HG03565 (cell line): ENCODE measurements at regions not wholly inside any gene's neighbourhood (a gene's known extent, or its start where the extent isn't known, plus 50 kb on each side); places are given as distances from the start of the nearest gene placed in this dataset.
"Not testable (repeated sequence)": the region's sequence is repeated elsewhere in the genome, so short reads cannot be mapped to it uniquely, and the experiment has no call there.

Experiments used
- ATAC-seq: cut with Tn5 transposase; IDR thresholded peaks from one replicate; pipeline ENCODE4 v1.9.1; 2021; ENCODE audit warnings: mild to moderate bottlenecking, moderate library complexity; ENCODE audit not compliant: unreplicated experiment

DNA sequence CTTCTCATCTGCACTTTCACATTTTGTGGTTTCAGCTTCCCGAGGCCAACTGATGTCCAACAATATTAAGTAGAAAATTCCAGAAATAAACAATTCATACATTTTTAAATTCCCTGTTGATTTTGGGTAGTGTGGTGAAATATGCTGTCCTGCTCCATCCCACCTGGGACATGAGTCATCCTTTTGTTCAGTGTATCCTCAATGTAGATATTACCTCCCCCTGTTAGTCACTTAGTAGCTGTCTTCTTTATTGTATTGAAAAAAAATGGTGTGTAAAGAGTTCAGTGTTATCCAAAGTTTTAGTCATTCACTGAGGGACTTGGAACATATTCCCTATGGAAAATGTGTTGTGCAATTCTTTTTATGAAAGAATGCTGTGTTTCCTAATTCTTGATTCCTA, 348.1 kb downstream of the SOCS6 start:
- no peak for ATAC-seq

DNA sequence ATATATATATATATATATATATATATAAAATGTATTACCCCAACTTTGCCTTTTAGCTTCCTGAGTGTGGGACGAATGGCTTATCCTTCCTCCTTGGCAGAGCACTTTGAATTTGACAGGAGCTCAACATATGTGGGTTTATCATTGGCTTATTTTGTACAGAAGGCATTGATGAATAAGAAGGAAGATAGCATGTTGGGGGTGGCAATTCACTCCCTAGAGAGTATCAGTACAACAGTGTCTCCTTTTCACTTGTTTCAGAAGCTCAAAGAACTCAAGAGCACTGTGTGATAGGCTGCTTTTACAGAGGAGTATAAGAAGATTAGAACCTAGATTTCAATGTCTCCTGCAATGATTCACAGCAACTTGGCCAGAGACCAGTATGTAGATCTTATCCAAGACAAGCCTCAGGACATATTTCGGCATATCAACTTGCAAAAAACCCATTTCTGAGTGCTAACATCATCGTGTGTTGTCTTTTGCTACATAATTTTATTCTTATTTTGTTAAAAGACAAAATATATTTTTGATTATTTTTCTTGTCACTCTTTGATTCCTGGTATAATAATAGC, 345.8 kb downstream of the SOCS6 start:
- ATAC-seq: no peak

DNA sequence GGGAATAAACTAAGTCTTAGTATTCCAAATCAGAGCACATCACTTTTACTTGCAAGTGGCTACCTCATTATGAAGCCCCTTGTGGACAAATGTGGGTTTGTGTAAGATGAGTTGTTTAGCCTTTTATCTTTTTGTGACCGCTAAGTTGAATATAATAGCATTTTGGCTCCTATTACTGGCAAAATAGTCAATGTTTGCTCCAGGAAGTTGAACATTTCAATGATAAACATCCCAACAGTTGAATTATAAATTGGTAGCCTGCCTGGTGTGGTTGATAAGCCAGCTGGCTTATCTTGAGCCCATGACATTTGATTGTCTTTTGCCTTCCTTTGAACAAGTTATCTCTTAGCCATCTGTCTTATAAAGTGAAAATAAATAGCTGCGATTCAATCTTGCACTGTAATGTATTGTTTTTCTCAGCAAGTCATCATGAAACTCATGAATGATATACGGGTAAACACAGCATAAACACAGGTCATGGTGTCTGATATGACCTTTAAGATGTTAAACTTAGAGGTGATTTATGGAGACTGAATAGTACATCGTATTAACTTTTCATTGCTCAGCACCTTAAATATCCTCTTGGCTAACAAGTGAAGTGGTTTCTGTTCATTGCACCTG, 338.4 kb downstream of the SOCS6 start:
- ATAC-seq: no peak

DNA sequence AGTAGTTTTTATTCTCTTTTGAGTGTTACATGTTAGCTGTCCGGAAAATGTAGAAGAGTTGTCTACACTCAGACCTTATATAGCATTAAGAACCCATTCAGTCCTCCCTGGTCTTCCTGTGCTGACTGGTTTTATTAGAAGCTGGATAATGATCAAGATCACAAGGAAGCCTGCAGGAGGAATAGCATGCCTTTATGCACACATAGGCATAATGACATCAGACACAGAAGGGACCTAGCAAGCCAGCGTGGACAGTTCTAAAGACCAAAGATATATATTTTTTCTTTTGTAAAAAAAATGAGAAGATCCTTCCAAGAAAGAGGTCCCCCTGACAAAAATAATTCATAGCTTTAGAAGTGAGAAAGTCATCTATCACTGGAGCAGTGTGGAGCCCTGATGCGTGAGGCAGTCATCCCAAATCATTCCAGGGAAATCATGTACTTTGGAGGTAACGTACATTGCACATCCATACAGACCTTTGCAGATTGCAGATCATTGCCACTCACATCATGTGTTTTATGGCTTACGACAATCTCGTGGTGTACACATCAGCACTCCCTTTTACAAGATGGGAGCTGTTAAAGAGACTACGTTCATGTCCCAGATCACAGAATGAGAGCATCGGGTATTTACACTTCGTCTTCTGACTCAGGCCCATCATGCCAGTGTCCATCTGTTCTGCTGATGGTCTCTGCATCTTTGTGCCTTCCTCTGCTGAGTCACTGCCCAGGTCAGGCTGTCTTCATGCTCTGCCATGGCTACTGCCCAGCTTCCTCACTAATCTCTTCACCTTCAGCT, 334.0 kb downstream of the SOCS6 start:
- ATAC-seq: no peak

DNA sequence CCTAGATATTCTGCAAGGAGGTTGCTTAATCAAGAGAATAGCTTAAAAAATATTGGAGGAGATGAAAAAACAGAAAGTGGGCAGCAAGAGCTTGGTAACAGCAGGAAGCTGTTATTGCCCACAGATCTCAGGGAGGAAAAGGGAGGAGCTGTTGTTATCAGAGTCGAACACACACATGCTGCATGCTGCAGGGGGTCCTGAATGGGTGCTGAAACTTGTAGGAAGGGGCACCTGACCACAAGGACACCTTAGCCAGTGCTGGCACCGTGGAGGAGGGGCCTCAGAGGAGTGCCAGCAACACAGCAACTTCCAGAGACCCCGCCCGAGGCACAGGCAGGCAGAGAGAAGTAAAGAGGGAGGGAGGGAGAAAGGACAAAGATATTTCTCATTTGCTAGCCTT, 332.9 kb downstream of the SOCS6 start:
- no peak for ATAC-seq

DNA sequence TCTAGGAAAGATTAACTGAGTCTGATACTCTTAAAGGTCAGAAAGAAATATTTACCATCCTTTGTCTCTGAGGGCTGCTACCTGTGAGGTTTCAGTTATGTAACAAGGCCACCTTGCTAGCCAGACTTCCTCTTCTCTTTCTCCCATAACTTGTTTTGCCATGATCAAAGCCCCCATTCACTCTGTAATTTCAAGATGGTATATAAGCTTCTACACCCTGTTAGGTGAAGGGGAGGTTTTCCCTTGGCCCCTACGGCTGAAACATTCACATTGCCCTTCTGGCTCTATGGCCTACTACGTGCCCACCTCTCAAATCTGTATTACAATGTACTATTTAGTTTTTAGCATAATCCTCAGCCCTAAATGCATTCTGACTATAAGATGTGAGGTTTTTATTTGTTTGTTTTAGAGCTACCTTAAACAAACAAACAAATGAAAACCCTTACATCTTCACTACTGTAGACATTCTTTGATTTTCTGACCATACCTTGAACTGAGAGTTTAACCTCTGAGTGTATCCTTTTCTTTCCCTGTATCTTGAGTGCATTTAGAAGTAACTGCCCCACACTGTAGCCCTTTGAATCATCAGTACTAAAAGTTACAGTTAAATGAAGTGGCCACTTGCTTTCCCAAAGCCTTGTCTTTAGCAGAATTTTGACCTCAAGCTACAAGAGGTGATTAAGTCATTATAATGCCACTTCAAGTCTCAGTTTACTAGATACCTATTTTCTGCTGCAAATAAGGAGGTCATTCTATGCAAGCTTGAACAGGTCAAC, 332.2 kb downstream of the SOCS6 start:
- ATAC-seq: no peak

DNA sequence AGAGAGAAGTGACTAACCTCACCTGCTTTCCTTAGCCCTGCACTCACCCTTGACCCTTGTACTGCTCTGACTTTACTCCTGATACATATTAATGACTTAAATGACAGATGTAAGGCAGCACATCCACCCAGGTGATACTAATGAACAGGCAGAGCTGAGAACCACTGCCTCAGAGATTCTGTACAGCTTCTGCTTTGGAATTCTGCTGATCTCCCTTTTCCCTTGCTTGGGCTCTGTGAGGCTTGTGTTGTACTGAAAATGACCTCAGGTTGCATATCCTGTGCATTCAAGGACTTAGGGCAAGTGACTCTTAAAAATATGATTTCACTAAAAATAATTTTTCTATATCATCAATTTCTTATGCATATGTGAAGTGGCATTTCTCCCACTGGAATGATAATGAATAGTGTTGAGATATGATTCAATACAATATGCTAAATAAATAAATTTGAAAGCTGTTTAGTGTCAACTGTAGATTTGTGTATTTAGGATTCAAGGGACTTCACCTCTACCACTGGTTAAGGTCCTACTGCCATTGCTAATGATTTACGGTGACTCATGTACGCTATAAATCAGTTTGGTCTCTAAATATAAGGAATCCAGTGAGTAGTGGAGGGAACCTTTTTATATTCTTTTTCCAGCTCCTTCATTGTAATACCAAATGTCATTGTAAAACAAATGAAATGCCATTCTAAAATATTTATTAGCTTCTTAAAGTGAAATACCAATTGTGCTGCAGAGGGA, 328.3 kb downstream of the SOCS6 start:
- ATAC-seq: no peak

DNA sequence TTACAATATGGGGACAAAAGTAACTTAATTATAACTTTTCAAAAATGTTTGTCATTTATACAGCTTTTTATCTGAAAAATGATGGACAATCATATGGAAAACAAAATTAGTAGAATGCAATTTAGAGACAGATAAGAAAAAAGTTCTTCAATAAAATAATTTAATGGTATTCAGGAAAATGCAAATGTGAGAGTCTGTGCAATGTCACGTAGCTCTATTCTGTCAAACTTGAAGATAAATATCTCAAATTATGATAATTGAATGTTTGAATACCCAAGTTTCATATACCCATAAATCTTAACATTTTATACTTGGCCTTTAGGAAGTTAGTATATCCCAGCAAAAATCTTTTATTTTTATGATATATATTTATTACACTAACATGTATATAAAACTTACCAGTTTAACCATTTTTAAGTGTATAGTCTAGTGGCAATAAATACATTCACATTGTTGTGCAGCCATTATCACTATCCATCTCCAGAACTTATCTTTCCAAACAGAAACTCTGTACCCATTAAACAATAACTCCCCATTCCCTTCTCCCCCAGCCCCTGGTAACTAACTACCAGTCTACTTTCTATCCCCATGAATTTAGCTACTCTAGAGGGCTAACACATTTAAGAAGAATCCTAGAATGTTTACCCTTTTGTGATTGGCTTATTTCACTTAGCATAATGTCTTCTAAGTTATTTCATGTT, 311.5 kb downstream of the SOCS6 start:
- no peak for ATAC-seq

DNA sequence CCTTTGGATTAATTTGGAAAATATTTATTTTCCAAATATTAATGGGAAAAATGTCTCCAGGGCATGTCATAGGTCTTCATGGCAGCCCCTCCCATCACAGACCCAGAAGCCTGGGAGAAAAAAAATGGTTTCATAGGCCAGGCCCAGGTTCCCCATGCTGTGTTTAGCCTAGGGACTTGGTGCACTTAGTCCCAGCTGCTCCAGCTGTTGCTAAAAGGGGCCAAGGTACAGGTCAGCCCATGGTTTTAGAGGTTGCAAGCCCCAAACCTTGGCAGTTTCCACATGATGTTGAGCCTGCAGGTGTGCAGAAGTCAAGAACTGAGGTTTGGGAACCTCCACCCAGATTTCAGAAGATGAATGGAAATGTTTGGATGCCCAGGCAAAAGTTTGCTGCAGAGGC, 309.6 kb downstream of the SOCS6 start:
- ATAC-seq: no peak

DNA sequence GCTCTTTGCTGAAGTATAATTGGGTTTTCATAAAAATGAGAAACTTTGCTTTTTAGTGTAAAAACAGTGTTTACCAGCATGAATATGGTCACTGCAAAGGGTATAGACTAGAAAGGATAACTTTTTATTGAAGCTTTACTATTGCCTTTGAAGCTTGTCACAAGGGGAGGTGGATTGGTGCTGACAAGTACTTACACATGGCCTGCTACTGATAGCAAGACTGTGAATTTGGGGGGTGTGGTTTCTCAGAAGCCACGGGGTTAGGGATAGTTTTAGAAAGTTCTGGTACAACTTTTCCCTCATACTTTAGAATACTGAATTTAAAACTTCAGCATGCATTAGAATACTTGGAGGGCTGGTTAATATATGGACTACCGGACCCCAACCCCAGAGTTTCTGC, 294.1 kb downstream of the SOCS6 start:
- no peak for ATAC-seq

DNA sequence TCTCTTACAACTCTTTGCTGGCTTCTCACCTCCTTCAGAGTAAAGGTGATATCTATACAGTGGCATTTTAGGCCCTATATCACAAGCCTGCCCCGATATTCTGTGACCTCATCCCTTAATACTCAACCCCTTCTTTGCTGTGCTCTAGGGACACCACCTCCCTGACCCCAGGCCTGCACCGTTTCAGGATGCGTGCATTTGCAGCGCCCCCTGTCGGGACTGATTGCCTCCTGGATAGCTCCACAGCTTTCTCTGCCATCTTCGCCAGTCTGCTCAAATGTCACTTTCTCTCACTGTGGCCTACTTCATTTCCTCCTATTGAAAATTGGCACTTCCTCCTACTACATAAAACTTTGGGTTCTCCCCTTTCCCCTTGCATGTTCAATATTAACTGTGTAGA, 289.6 kb downstream of the SOCS6 start:
- ATAC-seq: no peak

DNA sequence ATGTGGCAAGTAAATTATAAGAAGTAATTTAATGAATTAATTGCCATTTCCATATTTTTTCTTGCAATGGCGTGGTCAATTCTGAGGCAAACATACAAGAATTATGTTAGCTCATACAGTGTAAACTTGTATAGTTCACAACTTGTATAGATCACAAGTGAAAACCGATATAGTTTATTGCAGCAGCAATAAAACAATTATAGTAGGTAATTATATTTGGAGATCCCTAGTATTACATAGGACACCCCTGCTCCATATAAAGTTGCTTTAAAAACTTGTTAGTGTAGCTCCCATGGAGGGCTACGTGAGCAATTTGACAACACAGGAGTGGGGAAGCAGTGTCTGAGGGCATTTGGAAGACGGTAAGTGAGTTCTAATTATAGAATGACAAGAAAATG, 288.2 kb downstream of the SOCS6 start:
- ATAC-seq: no peak

DNA sequence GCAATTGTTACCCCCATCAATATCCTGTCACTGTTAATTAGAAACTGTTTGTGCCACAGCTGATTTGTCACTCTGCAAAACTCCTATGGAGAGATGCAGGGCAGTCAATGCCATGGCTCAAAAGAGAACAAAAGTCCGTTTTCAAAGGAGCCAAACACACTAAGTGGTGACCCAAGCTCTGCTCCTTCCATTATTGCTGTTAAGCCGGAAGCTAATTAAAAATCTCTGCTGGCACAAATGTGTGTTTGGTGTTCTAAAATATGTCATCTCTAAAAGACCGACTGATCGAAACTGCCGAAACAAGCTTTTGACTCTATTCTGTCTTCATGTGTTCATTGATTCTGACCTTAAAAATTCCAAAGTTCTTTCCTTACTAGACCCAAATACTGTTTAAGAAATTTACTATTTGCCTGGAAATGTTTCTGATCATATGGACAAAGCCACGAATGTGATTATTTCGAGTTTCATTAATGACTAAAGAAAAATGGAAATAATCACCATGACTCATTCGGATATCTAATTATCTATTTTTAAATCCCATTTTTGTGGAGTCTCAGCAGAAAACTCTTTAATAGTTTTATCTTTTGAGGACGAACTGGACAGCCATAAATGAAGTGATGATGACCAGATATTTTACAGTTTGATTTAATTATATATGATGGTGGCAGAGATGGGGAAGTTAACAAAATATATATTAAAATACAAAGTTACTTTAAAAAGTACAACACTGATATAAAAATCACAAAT, 287.6 kb downstream of the SOCS6 start:
- no peak for ATAC-seq

DNA sequence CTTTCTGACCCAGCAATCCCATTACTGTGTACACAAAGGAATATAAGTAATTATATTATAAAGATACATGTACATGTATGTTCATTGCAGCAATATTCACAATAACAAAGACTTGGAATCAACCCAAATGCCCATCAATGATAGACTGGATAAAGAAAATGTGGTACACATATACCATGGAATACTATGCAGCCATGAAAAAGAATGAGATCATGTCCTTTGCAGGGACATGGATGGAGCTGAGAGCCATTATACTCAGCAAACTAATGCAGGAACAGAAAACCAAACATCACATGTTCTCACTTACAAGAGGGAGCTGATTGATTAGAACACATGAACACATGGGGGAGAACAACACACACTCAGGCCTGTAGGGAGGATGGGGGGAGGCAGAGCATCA, 286.1 kb downstream of the SOCS6 start:
- not testable (repeated sequence) for ATAC-seq

DNA sequence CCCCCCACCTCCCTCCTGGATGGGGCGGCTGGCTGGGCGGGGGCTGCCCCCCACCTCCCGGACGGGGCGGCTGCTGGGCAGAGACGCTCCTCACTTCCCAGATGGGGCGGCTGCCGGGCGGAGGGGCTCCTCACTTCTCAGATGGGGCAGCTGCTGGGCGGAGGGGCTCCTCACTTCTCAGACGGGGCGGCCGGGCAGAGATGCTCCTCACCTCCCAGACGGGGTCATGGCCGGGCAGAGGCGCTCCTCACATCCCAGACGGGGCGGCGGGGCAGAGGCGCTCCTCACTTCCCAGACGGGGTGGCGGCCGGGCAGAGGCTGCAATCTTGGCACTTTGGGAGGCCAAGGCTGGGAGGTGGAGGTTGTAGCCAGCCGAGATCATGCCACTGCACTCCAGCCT, 280.8 kb downstream of the SOCS6 start:
- ATAC-seq: not testable (repeated sequence)

DNA sequence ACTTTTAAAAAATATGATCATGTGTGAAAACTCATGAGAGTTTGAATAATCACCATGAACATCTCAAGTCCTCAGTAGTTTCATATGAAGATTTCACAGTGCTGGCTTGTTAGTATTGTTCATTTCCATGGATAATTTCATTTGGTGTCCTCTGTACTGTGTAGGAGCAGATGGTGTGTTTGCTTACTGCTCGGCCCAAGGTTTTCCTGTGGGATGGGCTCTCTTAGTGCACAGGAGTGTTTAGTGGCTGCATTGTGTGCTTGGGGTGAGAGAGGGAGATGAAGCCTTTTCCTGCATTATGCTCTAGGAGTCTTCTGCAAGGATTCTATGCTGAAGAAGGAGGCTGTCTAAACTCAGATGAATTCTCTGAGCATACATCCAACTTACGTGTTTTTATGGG, 270.6 kb downstream of the SOCS6 start:
- ATAC-seq: no peak

DNA sequence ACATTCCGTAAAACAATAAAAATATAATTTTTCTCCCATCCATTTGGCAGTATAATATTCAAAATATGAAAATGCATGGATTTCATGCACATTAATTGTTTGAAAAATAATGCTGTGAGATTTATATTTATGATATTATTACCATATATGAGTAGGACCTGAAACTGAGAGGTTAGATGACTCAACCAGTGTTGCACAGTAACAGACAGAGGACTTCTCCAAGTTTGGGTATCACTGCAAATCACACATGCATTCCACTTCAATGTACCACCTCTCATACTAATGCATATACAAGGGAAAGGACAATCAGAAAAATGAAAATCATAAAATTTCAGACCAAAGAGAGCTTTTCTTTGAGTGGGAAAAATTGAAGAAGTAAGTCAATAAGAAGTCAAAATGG, 269.5 kb downstream of the SOCS6 start:
- no peak for ATAC-seq

DNA sequence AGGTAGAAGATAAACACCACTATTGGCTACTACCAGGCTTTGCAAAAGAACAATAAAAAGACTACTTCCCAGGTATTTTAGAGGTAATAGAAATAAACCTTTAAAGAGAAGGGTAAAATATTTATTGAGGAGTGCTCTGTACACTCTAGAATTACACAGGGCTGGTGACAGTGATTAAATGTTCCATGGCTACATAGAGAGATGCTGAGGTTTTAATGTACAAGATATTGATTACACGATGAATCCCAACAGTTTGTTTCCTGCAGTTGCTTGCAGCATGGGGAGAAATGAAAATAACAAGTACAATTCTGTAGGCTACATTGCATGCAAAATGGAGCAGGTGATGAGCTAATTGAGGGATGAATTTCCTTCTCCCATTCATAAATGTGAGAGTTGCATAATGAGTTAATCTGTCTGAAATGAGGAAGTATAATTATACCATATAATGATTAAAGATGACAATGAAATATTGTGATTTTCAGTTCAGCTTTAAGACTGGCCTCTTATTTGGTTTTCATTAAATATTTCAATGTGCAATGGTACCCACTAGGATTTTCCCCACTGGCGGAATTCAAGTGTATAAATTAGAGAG, 266.1 kb downstream of the SOCS6 start:
- no peak for ATAC-seq

DNA sequence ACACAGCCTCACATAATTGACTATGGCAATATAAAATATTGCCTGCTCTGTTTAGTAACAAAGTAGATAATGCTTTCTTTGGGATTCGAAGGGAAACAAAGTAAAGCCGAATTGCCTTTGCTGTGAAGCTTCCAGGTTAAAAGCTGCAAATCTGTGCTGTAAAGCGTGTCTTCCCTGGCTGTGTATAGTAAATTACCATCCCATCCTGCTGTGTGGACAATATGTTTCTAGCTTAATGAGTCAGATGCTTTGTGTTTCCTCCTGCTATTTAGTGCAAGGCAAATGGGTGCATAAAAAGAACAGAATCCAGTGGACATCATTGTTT, 265.1 kb downstream of the SOCS6 start:
- ATAC-seq: no peak
